ENCODE measurements at regions not wholly inside any gene's neighbourhood (a gene's known extent, or its start where the extent isn't known, plus 50 kb on each side); places are given as distances from the start of the nearest gene placed in this dataset.
"Not testable (repeated sequence)": the region's sequence is repeated elsewhere in the genome, so short reads cannot be mapped to it uniquely, and the experiment has no call there.

- no peak for DNase-seq
Observed at GRCh38 chr3:75395580-75396315, 268.4 kb upstream of the FRG2C start.

DNA sequence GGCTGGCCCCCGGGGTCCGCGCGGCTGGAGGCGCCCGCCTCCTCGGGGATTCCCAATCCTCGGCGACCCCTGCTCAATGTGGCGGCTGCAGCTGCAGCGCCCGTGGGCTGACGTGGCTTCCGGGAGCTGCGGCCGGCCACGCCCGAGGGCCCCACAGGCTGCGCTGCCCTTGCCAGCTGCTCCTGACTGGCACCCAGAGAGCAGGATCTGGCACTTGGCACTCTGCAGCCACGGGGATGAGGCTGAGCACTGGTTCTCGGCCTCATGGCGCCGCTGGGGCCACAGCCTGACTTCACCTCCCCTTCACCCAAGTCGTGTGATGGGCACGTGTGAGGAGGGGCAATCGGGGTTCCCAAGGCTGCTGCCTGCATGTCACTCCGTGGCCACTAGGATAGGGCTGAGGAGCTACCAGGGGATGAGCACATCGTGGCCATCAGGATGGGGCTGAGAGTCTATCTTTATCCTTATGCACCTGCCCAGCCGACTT lies 267.8 kb upstream of the FRG2C start:
- DNase-seq: no peak

- not testable (repeated sequence) for DNase-seq
Observed at GRCh38 chr3:75397486-75397885, 266.6 kb upstream of the FRG2C start.

GRCh38 chr3:75422101-75422945 lies 241.8 kb upstream of the FRG2C start:
- DNase-seq: peak; percentile 50 to 56

DNA sequence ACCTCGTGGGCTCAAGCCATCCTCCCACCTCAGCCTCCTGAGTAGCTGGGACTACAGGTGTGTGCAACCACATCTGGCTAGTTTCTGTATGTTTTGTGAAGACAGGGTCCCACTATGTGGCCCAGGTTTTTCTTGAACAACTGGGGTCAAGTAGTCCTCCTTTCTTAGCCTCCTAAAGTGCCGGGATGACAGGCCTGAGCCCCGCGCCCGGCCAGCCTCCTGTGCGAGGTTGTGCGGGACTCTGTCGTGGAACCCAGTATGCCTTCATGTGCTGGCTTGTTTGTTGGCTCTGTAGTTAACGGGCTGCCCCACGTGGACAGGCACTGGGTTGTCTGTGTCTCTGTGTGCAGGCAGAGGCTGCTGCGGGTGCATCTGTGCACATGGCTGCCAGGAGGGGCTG lies 238.7 kb upstream of the FRG2C start:
- DNase-seq: not testable (repeated sequence)

- not testable (repeated sequence) for DNase-seq
Observed at GRCh38 chr3:75427486-75427885, 236.6 kb upstream of the FRG2C start.

GRCh38 chr3:75427906-75428305 lies 236.2 kb upstream of the FRG2C start:
- not testable (repeated sequence) for DNase-seq

- DNase-seq: peak; percentile 47 to 63
Observed at GRCh38 chr3:75429561-75430220, 234.4 kb upstream of the FRG2C start.

DNA sequence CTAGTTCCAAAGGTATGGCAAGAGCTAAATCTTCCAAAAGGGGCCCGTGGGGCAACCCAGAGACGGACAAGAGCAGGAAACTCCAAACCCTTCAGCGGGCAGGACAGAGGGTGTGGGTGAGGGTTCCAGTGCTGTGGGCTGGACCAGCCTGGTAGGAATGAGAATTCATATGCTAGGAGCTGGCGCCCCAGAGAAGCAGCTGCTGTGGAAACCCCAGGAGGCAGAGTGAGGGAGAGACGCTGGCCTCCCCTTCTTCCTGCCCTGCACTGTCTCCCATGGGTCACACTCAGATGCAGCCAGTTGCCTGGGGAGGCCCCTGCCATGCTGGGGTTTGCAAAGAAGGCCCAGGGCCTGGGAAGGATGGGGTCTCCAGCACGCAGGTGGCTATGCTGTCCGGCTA lies 233.7 kb upstream of the FRG2C start:
- not testable (repeated sequence) for DNase-seq

DNA sequence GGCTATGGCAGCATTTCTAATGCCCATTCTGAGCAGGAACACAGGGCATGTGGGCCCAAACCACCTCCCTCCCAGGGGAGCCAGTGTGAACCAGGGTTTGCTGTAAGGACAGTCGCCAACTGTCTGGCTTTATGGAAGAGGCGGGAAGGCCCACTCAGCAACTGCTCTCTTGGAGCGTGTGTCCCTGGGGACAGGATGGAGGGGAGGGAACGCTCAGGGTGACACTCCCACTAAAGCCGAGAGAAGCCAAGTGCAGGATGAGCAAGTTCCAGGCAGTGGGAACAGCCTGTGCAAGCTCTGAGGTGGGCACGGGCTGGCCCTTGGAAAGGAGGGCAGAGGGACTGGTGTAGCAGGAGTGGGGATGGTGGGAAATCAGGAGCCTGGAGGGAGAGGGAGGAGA lies 233.0 kb upstream of the FRG2C start:
- not testable (repeated sequence) for DNase-seq

DNA sequence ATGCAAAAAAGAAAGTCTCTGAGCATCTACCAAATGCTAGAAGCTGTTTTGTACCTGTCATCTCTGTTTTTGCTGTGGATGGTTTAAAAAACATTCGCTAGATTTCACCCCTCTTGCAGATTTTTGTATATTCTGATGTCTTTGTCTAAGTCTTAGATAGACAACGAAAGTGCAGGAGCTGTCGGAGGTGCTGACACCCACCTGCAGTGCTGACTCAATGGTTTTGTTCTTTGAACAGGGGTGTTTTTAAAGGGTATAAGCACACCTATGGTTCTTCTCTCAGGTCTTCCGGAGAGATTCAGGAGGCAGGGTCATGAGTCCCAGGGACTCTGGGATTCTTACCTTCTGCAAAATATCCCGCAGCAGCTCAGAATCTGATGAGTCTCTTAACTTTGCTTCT lies 231.7 kb upstream of the FRG2C start:
- not testable (repeated sequence) for DNase-seq

DNA sequence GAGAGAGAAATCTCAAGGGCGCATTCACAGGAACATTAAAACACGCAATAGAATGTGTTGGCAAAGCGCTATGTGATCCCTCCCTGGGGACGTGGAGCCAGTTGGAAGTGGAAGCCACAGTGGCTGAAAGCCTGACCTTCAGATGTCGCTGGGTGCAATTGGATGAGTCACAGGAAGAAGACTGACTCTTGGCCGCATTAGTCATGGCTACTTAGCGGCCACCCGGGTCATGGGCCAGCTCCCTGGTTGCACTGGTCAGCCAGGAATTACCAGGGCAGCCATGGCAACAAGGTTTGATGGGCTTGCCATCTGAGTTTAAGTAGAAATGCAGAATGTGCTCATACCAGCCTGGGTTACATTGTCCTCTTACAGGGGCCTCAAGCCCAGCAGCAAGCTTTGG lies 231.2 kb upstream of the FRG2C start:
- DNase-seq: not testable (repeated sequence)

DNA sequence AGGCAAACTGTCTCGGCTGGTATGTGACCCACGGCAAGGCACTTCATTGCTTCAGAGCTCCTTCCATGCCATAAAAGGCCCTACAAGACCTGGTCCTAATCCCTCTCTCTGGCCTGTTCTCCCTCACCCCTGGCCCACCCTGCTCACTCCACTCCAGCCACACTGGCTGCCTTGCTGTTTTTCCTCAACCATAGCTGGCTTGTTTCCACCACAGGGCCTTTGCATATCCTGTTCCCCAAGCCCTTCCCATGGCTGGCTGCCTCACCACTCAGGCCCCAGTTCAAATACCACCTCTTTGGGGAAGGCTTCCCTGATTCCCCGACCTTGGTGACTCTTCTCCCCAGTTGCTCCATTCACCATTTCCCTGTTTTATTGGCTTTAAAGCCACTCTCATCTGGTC lies 230.8 kb upstream of the FRG2C start:
- not testable (repeated sequence) for DNase-seq

GRCh38 chr3:75434276-75434912 lies 229.7 kb upstream of the FRG2C start:
- DNase-seq: not testable (repeated sequence)

DNA sequence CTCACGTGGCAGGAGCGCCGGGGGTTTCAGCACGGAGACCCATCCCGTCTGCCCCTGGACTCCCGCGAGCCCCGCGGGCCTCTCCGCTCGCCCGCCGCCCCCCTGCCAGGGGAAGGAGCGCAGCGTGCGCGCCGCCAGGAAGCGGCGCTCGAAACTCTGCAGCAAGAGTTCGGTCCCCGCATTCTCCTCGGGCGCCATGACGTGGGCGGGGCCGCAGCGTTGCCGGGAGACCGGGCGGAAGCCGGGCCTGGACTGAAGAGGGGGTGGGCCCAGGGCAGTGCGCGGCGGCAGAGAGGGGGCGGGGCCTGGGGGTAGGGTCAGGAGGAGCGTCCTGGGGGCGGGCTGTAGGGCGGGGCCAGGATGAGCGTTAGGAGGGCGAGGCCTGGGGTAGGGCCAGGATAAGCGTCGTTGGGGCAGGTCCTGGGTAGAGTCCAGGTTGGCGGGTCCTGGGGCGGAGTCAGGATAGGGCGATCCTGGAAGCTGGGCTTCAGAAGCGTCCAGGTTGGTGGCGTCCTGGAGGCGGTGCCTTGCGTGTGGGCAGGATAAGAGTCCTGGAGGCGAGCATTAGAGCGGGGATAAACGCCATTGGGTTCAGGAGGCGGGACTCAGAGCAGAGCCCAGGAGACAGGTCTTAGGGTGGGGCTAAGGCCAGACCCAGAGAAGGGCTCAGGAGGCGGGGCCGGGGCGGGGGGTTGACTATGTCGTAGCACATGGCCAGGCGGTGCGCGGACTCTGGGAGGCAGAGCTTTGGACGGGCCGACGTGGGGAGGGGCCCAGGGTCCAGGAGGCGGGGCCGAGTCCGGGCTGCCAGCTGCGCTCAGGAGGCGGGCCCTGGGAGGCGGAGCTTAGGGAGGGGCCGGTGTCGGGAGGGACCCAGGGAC lies 229.0 kb upstream of the FRG2C start:
- DNase-seq: peak; percentile 90 to 92

GRCh38 chr3:75435794-75436400 lies 228.2 kb upstream of the FRG2C start:
- peak; percentile 78 to 85 for DNase-seq

GRCh38 chr3:75440986-75441385 lies 223.1 kb upstream of the FRG2C start:
- not testable (repeated sequence) for DNase-seq

DNA sequence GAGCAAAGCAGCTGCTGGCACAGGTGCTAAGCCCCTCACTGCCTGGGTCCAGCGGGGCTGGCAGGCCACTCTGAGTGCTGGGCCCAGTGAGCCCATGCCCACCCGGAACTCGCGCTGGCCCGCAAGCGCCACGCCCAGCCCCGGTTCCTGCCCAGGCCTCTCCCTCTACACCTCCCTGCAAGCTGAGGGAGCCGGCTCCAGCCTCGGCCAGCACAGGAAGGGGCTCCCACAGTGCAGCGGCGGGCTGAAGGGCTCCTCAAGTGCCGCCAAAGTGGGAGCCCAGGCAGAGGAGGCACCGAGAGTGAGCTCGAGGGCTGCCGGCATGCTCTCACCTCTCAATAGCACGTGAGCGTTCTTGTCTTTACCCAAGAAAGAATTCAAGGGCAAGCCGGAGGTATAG lies 219.5 kb upstream of the FRG2C start:
- not testable (repeated sequence) for DNase-seq

DNA sequence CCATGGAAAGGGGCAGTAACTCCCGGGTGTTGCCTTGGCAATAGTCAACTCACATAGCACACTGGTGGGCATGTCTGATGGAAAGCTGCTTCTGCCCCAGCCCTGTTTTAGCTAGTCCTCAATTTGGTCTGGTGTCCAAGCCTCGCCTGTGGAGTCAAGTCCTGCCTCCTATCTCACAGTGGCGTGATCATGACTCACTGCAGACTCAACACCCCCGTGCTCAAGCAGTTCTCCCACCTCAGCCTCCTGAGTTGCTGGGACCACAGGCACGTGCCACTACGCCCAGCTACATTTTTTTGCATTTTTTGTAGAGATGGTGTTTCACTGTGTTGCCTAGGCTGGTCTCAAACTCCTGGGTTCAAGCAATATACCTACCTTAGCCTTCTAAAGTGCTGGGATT lies 218.9 kb upstream of the FRG2C start:
- not testable (repeated sequence) for DNase-seq

GRCh38 chr3:75446948-75447347 lies 217.2 kb upstream of the FRG2C start:
- not testable (repeated sequence) for DNase-seq

DNA sequence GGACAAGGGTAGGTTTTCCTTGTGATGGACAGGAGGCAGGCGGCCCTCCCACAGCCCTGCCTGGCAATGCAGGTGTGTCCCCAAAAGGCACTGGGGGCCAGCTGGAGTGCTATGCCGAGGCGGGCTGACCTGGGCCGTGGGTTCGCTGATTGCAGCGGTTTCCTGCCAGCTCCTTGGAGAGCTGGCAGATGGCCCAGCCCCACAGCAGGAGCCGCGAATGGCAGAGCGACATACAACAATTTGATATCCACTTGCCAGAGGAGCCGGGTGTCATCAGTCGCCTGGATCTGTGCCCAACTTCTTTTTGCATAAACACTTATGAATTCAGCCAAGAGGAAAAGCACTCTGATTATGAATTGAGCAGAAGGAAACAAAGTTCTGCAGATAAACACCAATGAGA lies 210.8 kb upstream of the FRG2C start:
- peak; percentile 65 to 86 for DNase-seq

Data from SHP77 (cell line).